GM21381 (cell line): ENCODE measurements at regions not wholly inside any gene's neighbourhood (a gene's known extent, or its start where the extent isn't known, plus 50 kb on each side); places are given as distances from the start of the nearest gene placed in this dataset.

Source experiments
- ATAC-seq: cut with Tn5 transposase; IDR thresholded peaks from one replicate; pipeline ENCODE4 v1.9.1; 2021; ENCODE audit warnings: mild to moderate bottlenecking, moderate library complexity; ENCODE audit not compliant: unreplicated experiment

DNA sequence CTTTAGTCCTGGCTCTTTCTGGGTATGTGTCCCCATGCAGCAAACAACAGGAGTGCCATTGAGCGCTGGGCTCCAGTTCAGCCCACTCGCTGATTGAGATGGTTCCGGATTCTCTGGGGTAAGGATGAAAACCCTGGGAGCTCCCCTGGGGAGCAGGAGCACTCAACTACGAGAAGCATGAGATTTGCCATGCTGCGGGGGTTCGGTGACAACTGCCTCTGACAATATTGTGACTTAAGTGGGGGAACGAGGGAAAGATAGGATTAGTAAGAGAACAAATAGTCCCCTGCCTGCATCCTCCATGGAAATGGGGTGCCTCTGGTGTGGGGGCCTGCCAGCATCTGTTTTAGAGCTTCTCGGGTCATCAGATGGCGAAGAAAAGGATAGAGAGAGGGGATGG is 123.6 kb upstream of the IPO9 start:
- no peak for ATAC-seq

- no peak for ATAC-seq
Measured at GRCh38 chr1:201706109-201706508, 122.8 kb upstream of the IPO9 start.

DNA sequence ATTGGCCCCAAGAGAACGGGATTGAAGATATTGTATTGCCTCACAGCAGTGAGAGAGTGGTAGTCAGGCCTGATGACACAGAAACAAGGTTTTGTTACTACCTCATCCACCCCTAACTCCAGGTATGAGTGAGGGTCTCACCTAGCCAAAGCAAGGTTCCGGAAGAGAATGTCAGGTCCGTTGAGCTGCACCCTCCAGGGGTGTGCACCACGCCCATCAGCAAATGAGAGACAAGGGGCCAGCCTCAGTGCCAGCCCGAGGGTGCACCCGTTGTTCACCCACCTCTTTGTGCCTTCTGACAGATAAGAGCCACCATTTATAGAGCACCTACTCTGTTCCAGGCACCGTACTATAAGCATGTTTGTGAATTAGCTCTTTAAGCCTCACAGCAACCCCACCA is 121.9 kb upstream of the IPO9 start:
- no peak for ATAC-seq

- ATAC-seq, result no peak
Measured at GRCh38 chr1:201707656-201708055, 121.3 kb upstream of the IPO9 start.

DNA sequence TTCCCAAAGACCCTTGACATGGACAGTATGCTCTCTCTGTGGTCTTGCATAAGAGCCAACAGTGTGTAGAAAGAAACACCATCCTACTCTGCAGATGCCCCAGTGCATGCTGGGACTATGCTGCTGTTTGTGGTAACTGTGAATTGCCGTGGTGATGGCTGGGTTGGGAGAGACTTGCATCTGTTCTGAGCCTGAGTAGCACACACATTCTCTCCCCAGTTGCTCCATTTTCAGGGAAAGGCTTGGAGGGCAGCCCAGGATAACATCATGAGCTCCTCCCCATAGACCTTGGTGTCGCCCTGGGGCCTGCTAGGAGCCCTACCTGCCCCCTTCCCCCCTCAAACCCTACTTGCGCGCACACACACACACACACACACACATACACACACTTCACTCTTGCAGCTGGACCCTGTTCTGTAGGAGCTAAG is 120.9 kb upstream of the IPO9 start:
- ATAC-seq, result no peak

GRCh38 chr1:201708691-201709090 is 120.3 kb upstream of the IPO9 start:
- ATAC-seq, result no peak

DNA sequence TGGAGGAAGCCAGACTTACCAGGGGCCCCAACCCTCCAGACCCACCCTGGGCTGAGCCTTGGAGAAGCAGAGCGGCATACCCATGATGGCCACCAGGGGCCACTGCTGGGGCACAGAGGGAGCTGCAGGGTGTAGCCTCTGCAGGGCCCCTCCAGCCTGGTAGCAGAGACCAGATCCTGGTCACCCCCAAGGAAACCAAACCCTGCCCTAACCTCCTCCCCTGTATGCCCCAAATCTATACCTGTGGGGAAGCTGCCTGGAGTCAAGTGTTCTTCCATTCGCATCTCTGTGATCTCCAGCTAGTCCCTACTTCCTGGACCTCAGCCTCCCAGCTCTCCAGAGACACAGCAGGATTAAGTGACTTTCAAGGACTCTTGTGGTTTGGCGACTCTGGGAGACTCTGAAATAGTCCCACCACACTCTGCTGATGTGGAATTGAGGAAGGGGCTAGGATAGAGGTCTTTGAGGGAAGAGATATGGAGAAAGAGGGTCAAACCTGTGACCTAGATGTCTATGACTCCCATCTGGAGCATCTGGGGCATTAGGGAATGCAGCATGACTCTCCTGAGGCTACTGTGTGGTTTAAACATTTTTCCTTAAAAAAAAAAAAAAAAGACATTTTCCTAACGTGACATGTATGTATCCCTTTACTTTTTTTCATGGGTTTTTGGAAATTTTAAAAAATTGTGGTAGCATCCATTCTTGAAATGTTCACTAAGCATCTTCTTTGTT is 119.2 kb upstream of the IPO9 start:
- ATAC-seq, result no peak

- no peak for ATAC-seq
Measured at GRCh38 chr1:201710632-201711597, 118.0 kb upstream of the IPO9 start.

- no peak for ATAC-seq
Measured at GRCh38 chr1:201711811-201712210, 117.1 kb upstream of the IPO9 start.

GRCh38 chr1:201712387-201713085 is 116.4 kb upstream of the IPO9 start:
- ATAC-seq, result no peak

DNA sequence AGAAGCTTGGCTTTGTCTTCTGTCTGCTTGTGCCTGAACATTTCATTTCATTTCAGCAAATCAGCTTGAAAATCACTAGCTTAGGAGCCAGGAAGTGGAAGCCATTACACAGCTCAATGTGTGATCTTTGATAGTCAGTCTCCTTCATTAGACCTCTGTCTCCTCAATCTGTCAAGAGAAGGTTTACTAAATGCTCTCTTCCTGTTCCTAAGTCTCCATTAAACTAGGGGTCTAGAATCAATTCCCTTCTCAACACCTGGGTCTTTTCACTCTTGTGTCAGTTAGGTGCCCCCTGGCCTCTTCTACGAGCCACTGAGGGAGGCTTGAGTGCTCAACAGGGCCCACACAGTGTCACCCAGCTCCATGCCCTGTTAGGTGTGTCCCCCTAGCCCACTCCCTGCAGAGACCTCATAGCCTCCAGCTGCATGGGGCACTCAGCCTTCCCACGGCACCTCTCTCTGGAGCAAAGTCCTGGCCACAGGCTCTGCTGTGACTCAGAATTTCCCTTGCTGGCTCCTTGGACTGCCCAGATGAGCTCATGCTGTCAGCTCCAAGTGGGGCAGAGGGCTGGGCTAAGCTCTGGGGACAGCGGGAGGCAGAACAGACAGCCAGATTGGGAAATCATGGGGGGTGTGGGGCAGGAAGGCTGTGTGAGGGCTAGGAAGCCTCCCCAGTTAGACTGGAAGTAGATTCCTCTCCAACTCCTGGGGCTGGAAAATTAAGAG is 115.7 kb upstream of the IPO9 start:
- no peak for ATAC-seq

GRCh38 chr1:201714542-201715329 is 114.2 kb upstream of the IPO9 start:
- ATAC-seq, result no peak

- no peak for ATAC-seq
Measured at GRCh38 chr1:201715351-201715750, 113.6 kb upstream of the IPO9 start.

- ATAC-seq, result no peak
Measured at GRCh38 chr1:201715801-201716741, 112.9 kb upstream of the IPO9 start.

GRCh38 chr1:201716742-201717135 is 112.2 kb upstream of the IPO9 start:
- no peak for ATAC-seq

GRCh38 chr1:201717286-201717685 is 111.7 kb upstream of the IPO9 start:
- no peak for ATAC-seq

GRCh38 chr1:201718346-201719202 is 110.4 kb upstream of the IPO9 start:
- ATAC-seq, result no peak
